ENCODE measurements at regions not wholly inside any gene's neighbourhood (a gene's known extent, or its start where the extent isn't known, plus 50 kb on each side); places are given as distances from the start of the nearest gene placed in this dataset.
"Not testable (repeated sequence)": the region's sequence is repeated elsewhere in the genome, so short reads cannot be mapped to it uniquely, and the experiment has no call there.

- DNase-seq = no peak
These were observed 1321.2 kb upstream of the SEL1L start for GRCh38 chr14:82854901-82855300.

DNA sequence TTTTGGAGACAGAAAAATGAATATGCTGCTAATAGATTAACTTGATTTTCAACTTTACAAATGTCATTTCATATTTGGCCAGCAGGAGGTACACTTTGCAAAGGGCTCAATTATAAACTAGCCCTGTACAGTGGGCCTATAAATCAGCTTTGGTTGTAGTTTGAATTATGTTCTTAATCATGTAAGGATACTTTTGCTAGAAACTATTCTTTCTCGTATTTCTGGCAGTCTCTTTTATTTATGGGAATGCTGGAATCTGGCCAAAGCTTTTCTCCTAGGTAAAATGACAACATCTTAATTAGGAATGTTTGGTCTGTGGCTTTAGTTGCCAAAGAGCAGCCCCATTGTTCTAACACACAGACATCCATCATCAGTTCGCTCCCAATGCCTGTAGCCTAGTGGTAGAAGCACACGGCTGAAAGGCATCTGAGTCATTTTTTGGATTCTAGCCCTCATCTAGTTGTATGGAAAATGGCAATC is 1322.3 kb upstream of the SEL1L start:
- peak in 1 of 10 donors; percentile 11 for DNase-seq
- intact Hi-C loops (cut with DNase I) = no loop called here

More at GRCh38 chr14:82854901-82855300, 1321.2 kb upstream of the SEL1L start:
- intact Hi-C loops (cut with DNase I) = no loop called here

DNA sequence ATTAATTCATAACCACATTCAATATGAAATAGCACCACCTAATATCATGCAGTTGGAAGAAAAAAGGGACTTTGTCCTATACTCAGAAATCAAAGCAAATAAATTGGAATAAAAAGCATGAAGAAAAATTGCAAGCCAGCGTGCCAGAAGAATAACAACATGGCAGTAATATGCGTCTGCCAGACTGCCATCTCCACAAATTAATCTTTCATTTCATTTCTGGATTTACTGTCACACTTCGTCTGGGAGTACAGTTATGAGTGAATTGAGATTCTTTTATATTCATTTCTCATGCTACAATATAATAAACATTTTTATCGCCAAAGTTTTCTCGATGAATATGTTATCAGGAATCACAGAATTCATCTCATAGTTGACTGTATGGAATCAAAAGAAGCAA is 1327.7 kb upstream of the SEL1L start:
- intact Hi-C loops (cut with DNase I) = no loop called here
- no peak for DNase-seq

GRCh38 chr14:82872494-82872893 is 1338.8 kb upstream of the SEL1L start:
- intact Hi-C loops (cut with DNase I) = no loop called here
- DNase-seq = peak in 1 of 10 donors; percentile 18

GRCh38 chr14:82878951-82879350 is 1345.3 kb upstream of the SEL1L start:
- intact Hi-C loops (cut with DNase I) = no loop called here
- peak in 2 of 10 donors; percentile 31 to 74 for DNase-seq

- DNase-seq = no peak
- intact Hi-C loops (cut with DNase I) = no loop called here
These were observed 1346.4 kb upstream of the SEL1L start for GRCh38 chr14:82879949-82880535.

DNA sequence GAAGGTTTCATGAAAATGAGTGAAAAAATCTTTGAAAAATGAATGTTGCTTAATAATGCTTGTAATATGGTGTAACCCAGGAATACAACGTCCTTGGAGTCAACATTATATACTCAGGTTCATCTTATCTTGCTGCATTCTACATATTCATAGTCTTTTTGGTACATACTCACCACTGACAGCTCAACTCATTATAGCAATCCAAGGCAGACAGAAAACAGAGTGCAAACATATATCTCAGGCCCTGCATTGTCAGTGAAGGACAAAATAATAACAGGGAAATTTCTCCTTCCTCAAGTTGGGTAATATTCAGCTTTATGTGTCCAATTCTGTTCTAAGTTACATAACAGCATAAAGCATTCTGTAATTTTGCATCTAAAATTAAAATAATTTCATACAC is 1353.0 kb upstream of the SEL1L start:
- intact Hi-C loops (cut with DNase I) = no loop called here
- DNase-seq = no peak

DNA sequence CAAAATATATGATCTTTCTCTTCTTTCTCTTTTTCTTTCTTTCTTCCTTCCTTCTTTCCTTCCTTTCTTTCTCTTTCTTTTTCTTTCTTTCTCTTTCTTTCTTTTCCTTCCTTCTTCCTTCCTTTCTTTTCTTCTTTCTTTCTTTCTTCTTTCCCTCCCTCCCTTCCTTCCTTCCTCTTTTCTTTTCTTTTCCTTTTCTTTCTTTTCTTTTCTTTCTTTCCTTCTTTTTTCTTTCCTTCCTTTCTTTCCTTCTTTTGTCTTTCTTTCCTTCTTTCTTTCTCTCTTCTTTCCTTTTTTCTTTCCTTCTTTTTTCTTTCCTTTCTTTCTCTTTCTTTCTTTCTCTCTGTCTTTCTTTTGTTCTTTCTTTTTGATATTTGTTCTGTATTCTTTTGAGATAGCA is 1356.0 kb upstream of the SEL1L start:
- no peak for DNase-seq
- intact Hi-C loops (cut with DNase I) = no loop called here

DNA sequence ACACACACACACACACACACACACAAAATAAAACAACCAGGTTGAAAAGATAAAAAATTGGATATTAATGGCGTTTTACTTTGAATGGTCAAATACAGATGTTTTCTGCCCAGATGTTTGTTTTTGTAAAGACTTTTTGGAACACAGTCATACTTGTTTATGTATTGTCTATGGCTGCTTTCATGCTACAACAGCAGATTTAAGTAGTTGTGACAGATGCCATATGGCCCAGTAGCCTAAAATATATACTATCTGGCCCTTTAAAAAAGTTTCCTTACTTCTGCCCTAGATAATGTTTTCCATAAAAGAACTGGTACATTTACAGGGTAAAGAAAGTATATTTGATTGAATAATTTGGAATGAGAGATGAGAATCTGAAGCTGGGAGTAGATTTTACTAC is 1362.8 kb upstream of the SEL1L start:
- intact Hi-C loops (cut with DNase I) = no loop called here
- no peak for DNase-seq

DNA sequence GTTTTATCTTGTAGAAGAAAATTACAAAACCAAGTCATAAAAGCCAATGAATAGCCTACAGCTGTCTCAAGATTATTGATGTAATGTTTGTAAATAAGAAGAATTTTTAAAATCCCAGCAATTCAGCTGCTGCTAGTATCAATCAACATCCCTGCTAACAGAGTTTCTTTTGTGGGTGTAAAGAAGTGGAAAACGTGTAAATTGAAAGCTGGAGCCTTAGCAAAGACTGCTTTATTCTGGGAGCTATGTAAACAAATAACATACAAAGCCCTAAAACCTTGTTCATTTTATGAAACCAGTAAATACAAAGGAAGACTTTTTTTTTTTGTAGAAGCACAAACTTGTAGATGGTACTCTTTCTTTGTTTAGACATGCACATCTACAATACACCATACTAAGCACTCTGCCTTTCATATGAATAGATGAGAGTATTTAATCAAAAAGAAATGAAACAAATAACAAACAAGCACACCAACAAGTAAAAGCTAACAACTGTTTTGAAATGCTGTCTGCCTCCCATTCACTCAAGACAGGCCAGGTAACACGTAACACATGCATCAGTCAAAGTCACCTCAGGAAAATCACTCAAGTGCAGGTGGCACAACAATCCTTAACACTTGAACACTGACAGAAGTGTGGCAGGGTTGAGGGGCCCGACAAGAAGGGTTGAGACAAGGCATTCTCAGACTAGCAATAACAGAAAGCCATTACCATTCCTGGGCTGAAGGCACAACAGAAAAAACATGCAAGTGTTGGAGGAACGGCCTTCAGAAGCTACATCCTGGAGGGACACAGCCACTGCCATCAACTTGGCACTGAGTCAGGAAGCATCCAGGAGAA is 1364.0 kb upstream of the SEL1L start:
- intact Hi-C loops (cut with DNase I) = no loop called here
- no peak for DNase-seq

DNA sequence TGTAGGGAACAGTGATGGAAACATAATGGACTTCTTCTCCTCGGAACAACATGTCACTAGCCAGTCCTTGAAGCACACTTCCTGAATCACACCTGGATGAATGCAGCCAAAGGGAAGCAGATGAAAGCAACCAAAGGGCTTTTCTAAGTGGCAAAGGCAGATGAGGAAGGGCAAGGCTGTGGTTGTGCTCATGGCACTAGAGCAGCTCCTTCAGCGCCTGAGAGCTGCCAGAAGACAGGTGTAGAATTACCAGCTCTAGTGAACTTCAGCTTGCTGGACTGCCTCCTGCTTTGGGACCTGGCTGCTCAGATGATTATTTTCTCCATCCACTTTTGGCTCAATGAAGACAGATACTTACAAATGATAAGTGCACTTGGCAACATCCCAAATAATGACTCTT is 1372.1 kb upstream of the SEL1L start:
- no peak for DNase-seq
- intact Hi-C loops (cut with DNase I) = no loop called here

GRCh38 chr14:82911930-82912329 is 1378.3 kb upstream of the SEL1L start:
- intact Hi-C loops (cut with DNase I) = no loop called here
- no peak for DNase-seq

DNA sequence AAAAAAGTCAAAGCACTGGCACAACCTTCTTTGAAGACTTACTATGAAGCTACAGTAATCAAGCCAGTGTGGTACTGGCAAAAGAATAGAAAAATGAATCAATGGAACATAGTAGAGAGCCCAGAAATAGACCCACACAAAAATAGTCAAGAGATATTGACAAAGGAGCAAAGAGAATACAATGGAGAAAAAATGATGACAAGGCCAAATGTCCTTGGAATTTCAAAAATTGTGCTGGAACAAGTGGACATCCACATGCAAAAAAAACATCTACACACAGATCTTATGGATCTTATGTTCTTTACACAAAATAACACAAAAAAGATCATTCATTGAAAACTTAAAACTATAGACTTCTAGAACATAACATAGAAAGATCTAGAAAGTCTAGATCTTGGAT is 1379.7 kb upstream of the SEL1L start:
- no peak for DNase-seq
- intact Hi-C loops (cut with DNase I) = no loop called here

GRCh38 chr14:82915381-82915780 is 1381.7 kb upstream of the SEL1L start:
- intact Hi-C loops (cut with DNase I) = no loop called here
- no peak for DNase-seq

GRCh38 chr14:82935691-82936090 is 1402.0 kb upstream of the SEL1L start:
- intact Hi-C loops (cut with DNase I) = no loop called here
- no peak for DNase-seq

- intact Hi-C loops (cut with DNase I) = no loop called here
- no peak for DNase-seq
These were observed 1417.5 kb upstream of the SEL1L start for GRCh38 chr14:82951171-82951570.

DNA sequence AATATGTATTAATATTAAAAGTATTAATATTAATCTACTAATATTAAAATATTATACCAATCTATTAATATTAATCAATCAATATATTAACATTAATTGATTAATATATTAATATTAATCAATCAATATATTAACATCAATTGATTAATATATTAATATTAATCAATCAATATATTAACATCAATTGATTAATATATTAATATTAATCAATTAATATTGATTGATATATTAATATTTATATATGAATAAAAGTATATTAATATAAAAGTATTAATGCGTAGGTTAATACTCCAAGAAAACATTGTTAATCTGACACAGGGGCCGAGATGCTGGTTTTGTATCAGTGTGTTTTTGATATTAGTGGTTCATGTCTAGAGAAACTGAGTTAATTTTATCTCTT is 1430.1 kb upstream of the SEL1L start:
- no peak for DNase-seq
- intact Hi-C loops (cut with DNase I) = no loop called here

- no peak for DNase-seq
- intact Hi-C loops (cut with DNase I) = no loop called here
These were observed 1454.0 kb upstream of the SEL1L start for GRCh38 chr14:82987502-82988124.

- intact Hi-C loops (cut with DNase I); DNase-seq: not testable (repeated sequence)
These were observed 1460.9 kb upstream of the SEL1L start for GRCh38 chr14:82994547-82994946.

DNA sequence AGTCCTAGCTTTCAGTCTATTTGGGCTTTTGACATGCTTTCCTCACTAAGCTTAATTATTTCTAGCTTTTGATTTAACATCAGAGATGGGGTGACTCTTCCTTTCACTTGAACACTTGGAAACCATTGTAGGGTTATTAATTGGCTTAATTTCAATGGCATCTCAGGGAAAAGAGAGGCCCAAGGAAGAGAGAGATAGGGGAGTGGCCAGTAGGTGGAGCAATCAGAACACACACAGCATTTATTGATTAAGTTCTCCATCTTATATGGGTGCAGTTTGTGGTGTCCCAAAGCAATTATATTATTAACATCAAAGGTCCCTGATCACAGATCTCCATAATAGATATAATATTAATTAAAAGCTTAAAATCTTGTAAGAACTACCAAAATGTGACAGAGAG is 1466.1 kb upstream of the SEL1L start:
- DNase-seq = no peak
- intact Hi-C loops (cut with DNase I) = no loop called here

GRCh38 chr14:83004456-83005006 is 1470.9 kb upstream of the SEL1L start:
- intact Hi-C loops (cut with DNase I) = no loop called here
- DNase-seq = no peak

Measured in posterior cingulate gyrus (tissue), 11 donors.